AML-193 (cell line): ENCODE measurements at regions not wholly inside any gene's neighbourhood (a gene's known extent, or its start where the extent isn't known, plus 50 kb on each side); places are given as distances from the start of the nearest gene placed in this dataset.
"Not testable (repeated sequence)": the region's sequence is repeated elsewhere in the genome, so short reads cannot be mapped to it uniquely, and the experiment has no call there.

Source experiments
- DNase-seq, 2 experiments: peaks; one replicate each; lab custom pipeline; 2025; lab: John Stamatoyannopoulos, UW

- DNase-seq, result no peak
These were observed 88.9 kb downstream of the MOGAT1 start for GRCh38 chr2:222760301-222760897.

- no peak for DNase-seq
These were observed 90.4 kb downstream of the MOGAT1 start for GRCh38 chr2:222761888-222762287.

GRCh38 chr2:222762342-222762741 is 90.9 kb downstream of the MOGAT1 start:
- no peak for DNase-seq

- DNase-seq, result not testable (repeated sequence)
These were observed 94.4 kb downstream of the MOGAT1 start for GRCh38 chr2:222765883-222766282.

- DNase-seq, result not testable (repeated sequence)
These were observed 92.8 kb upstream of the ACSL3 start for GRCh38 chr2:222768019-222768418.

GRCh38 chr2:222769446-222769845 is 91.4 kb upstream of the ACSL3 start:
- no peak for DNase-seq

- DNase-seq, result no peak
These were observed 90.9 kb upstream of the ACSL3 start for GRCh38 chr2:222769941-222770340.

GRCh38 chr2:222771832-222772231 is 89.0 kb upstream of the ACSL3 start:
- no peak for DNase-seq

- DNase-seq, result no peak
These were observed 85.9 kb upstream of the ACSL3 start for GRCh38 chr2:222774941-222775340.

- no peak for DNase-seq
These were observed 84.0 kb upstream of the ACSL3 start for GRCh38 chr2:222776792-222777191.

GRCh38 chr2:222778400-222778799 is 82.4 kb upstream of the ACSL3 start:
- no peak for DNase-seq

GRCh38 chr2:222779145-222779832 is 81.5 kb upstream of the ACSL3 start:
- no peak for DNase-seq

GRCh38 chr2:222780051-222780450 is 80.8 kb upstream of the ACSL3 start:
- DNase-seq, result no peak

GRCh38 chr2:222782201-222782730 is 78.6 kb upstream of the ACSL3 start:
- no peak for DNase-seq

GRCh38 chr2:222783592-222783991 is 77.2 kb upstream of the ACSL3 start:
- DNase-seq, result no peak

GRCh38 chr2:222790932-222791331 is 69.9 kb upstream of the ACSL3 start:
- DNase-seq, result no peak

- DNase-seq, result peak in 1 of 2 experiments; percentile 27
These were observed 68.7 kb upstream of the ACSL3 start for GRCh38 chr2:222792001-222792611.

GRCh38 chr2:222794585-222795449 is 66.0 kb upstream of the ACSL3 start:
- DNase-seq, result no peak

- DNase-seq, result no peak
These were observed 65.1 kb upstream of the ACSL3 start for GRCh38 chr2:222795450-222796357.

GRCh38 chr2:222796413-222797103 is 64.3 kb upstream of the ACSL3 start:
- DNase-seq, result no peak
